B cell (primary cell): ENCODE measurements at regions not wholly inside any gene's neighbourhood (a gene's known extent, or its start where the extent isn't known, plus 50 kb on each side); places are given as distances from the start of the nearest gene placed in this dataset.

ENCODE experiments used
- ATAC-seq: fragments of 200-7000 bp; cut with Tn5 transposase; one replicate; pipeline ENCODE4 v1.10.0; 2021; ENCODE audit warnings: low read depth, mild to moderate bottlenecking, moderate number of reproducible peaks, moderate library complexity
- CTCF ChIA-PET: fragments of 350-600 bp; sonication (Branson Sonifier 250); formaldehyde crosslinking; loops from one replicate; lab custom pipeline; 2021; ENCODE audit warnings: antibody characterized with exemption, inconsistent platforms; lab: Charles Lee
- POLR2A ChIA-PET: fragments of 350-600 bp; sonication (Branson Sonifier 250); formaldehyde crosslinking; loops from one replicate; lab custom pipeline; 2021; ENCODE audit warnings: antibody characterized with exemption; lab: Charles Lee
- DNase-seq: peaks from one replicate; pipeline ENCODE4 v3.0.0; 2013
- H2AFZ ChIP-seq: 2 replicates; pipeline ENCODE4 v1.6.1; 2012; ENCODE audit warnings: mild to moderate bottlenecking, low read depth, low read length; ENCODE audit not compliant: insufficient read depth, poor library complexity, severe bottlenecking
- H3K27ac ChIP-seq, 2 donors: 1 replicate in 1 of 2; 2 replicates in 1 of 2; pipeline ENCODE4 v1.5.1; 2012 to 2013; ENCODE audit warnings: low read length in 2 of 2, mild to moderate bottlenecking in 2 of 2, moderate library complexity in 1 of 2
- H3K27me3 ChIP-seq, 4 experiments: fragments of 200-600 bp in 1 of 4; sonication (generic) in 1 of 4; replicated peaks in 1 of 4; 1 replicate in 2 of 4; 2 replicates in 2 of 4; pipeline versions ENCODE4 v1.6.1 to v1.7.0; 2013 to 2016; ENCODE audit warnings: low read length in 3 of 4, mild to moderate bottlenecking in 2 of 4, mixed read lengths in 1 of 4, moderate library complexity in 1 of 4; ENCODE audit not compliant: insufficient read depth in 4 of 4, control insufficient read depth in 3 of 4; ENCODE audit errors: control extremely low read depth in 1 of 4
- H3K36me3 ChIP-seq, 2 experiments: replicated peaks in 1 of 2; 1 replicate in 1 of 2; 2 replicates in 1 of 2; pipeline versions ENCODE4 v1.6.1 to v1.7.1; 2013; ENCODE audit warnings: low read length in 1 of 2; ENCODE audit not compliant: insufficient read depth in 2 of 2, control insufficient read depth in 1 of 2; ENCODE audit errors: control extremely low read depth in 1 of 2, extremely low read depth in 1 of 2
- H3K4me1 ChIP-seq, 2 donors: fragments of 200-600 bp in 1 of 2; sonication (generic) in 1 of 2; 1 replicate in 1 of 2; 2 replicates in 1 of 2; pipeline versions ENCODE4 v1.5.1 to v1.6.1; 2013 to 2017; ENCODE audit warnings: low read length in 2 of 2; ENCODE audit not compliant: control insufficient read depth in 2 of 2, insufficient read depth in 2 of 2
- H3K4me2 ChIP-seq: replicated peaks from 2 replicates; pipeline ENCODE3; 2012; ENCODE audit warnings: mild to moderate bottlenecking, low read depth, low read length; ENCODE audit not compliant: poor library complexity, severe bottlenecking
- H3K4me3 ChIP-seq, 5 experiments: fragments of 200-600 bp in 1 of 5; sonication (generic) in 1 of 5; 1 replicate in 3 of 5; 2 replicates in 2 of 5; pipeline versions ENCODE4 v1.5.1 to v1.7.0; 2011 to 2016; ENCODE audit warnings: low read length in 4 of 5, mild to moderate bottlenecking in 4 of 5, low read depth in 2 of 5, control low read depth in 1 of 5, moderate library complexity in 1 of 5; ENCODE audit not compliant: insufficient read depth in 1 of 5; ENCODE audit errors: control extremely low read depth in 1 of 5, extremely low read depth in 1 of 5
- H3K79me2 ChIP-seq: fragments of 200-600 bp; sonication (generic); one replicate; pipeline ENCODE4 v1.6.0; 2016; ENCODE audit warnings: low read length; ENCODE audit not compliant: control insufficient read depth, insufficient read depth
- H3K9ac ChIP-seq: fragments of 200-600 bp; sonication (generic); 2 replicates; pipeline ENCODE4 v1.6.1; 2017; ENCODE audit warnings: mild to moderate bottlenecking, low read length, moderate library complexity
- H3K9me3 ChIP-seq, 3 donors: one replicate each; pipeline versions ENCODE4 v1.6.1 to v1.7.1; 2013; ENCODE audit warnings: low read length in 2 of 3; ENCODE audit not compliant: control insufficient read depth in 2 of 3, insufficient read depth in 1 of 3; ENCODE audit errors: control extremely low read depth in 1 of 3
- H4K20me1 ChIP-seq: 2 replicates; pipeline ENCODE4 v1.6.0; 2012; ENCODE audit warnings: mild to moderate bottlenecking, low read length; ENCODE audit not compliant: insufficient read depth, control insufficient read depth, poor library complexity, severe bottlenecking
- H3K27ac Mint-ChIP-seq: one replicate; pipeline ENCODE4 v1.8.0; 2021; ENCODE audit warnings: mixed read lengths
- H3K27me3 Mint-ChIP-seq: one replicate; pipeline ENCODE4 v1.8.0; 2021; ENCODE audit warnings: mixed read lengths
- H3K4me1 Mint-ChIP-seq: one replicate; pipeline ENCODE4 v1.8.0; 2021; ENCODE audit warnings: mixed read lengths
- H3K4me3 Mint-ChIP-seq: one replicate; pipeline ENCODE4 v1.8.0; 2021; ENCODE audit warnings: mixed read lengths
- H3K9me3 Mint-ChIP-seq: one replicate; pipeline ENCODE4 v1.8.0; 2022; ENCODE audit warnings: mixed read lengths; ENCODE audit not compliant: insufficient read depth
- EZH2 ChIP-seq: IDR thresholded peaks from 2 replicates; pipeline ENCODE4 v1.6.1; 2012; ENCODE audit warnings: borderline replicate concordance, low read depth, mild to moderate bottlenecking, moderate library complexity, low read length; ENCODE audit not compliant: insufficient read depth, poor library complexity, severe bottlenecking
- WGBS: methylation state at CpG from one replicate; pipeline ENCODE4 v1.1.5; 2013; ENCODE audit warnings: missing lambda C conversion rate; ENCODE audit not compliant: insufficient coverage; 5-methylcytosine and 5-hydroxymethylcytosine counted together
- intact Hi-C: fragments of 100-400 bp; cut with micrococcal nuclease; formaldehyde crosslinking; loops from one replicate; pipeline ENCODE4 v1.10.0; 2022
- TF ChIP-seq, protein P1 (sequence below): fragments of 200-600 bp; IDR thresholded peaks from one replicate; pipeline ENCODE4 v1.8.0; 2022; ENCODE audit warnings: antibody characterized with exemption, mild to moderate bottlenecking

DNA sequence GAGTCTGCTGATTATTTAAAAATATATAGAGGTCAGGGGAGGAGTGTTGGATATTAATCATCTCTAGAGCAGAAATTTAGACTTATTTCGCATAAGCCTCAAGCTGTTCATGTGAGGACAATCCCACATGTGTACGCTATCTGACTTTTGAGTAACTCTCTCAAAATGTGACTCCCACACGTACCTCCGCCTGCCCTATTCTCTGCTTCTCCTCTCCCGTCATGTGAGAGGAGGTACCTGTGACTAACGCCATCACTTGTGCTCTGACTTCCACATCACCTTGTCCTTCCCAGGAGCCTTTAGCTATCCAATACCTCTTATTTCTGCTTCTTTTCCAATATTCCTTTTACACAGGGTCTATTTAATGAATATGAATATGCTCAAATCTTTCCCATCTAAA lies 119.3 kb upstream of the CALCR start:
- ATAC-seq: no peak
- H3K79me2 ChIP-seq: no peaks in the 10 kb centered on the region
- no peak overlapping the region for H3K4me2 ChIP-seq
- H4K20me1 ChIP-seq: no peaks in the 10 kb centered on the region
- H3K9me3 Mint-ChIP-seq: no peaks in the 10 kb centered on the region
- H3K36me3 ChIP-seq: no peaks in the 10 kb centered on the region
- intact Hi-C loops: no loop called here
- H3K4me3 ChIP-seq: no peak overlapping the region
- H2AFZ ChIP-seq: no peak overlapping the region
- no peak for DNase-seq
- ChIA-PET CTCF (no interaction called here), POLR2A (no interaction called here)
- WGBS: 96% methylated on average over 6 of the region's 6 CpGs
- H3K4me1 ChIP-seq: no peaks in the 10 kb centered on the region
- no peak overlapping the region for H3K4me3 Mint-ChIP-seq
- TF ChIP-seq EZH2: no peak
- TF ChIP-seq, protein P1, sequence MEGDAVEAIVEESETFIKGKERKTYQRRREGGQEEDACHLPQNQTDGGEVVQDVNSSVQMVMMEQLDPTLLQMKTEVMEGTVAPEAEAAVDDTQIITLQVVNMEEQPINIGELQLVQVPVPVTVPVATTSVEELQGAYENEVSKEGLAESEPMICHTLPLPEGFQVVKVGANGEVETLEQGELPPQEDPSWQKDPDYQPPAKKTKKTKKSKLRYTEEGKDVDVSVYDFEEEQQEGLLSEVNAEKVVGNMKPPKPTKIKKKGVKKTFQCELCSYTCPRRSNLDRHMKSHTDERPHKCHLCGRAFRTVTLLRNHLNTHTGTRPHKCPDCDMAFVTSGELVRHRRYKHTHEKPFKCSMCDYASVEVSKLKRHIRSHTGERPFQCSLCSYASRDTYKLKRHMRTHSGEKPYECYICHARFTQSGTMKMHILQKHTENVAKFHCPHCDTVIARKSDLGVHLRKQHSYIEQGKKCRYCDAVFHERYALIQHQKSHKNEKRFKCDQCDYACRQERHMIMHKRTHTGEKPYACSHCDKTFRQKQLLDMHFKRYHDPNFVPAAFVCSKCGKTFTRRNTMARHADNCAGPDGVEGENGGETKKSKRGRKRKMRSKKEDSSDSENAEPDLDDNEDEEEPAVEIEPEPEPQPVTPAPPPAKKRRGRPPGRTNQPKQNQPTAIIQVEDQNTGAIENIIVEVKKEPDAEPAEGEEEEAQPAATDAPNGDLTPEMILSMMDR: no peak
- no peaks in the 10 kb centered on the region for H3K4me1 Mint-ChIP-seq
- no peak overlapping the region for H3K27ac Mint-ChIP-seq
- no peak overlapping the region for H3K9ac ChIP-seq
- no peaks in the 10 kb centered on the region for H3K27me3 ChIP-seq
- H3K27ac ChIP-seq: no peak overlapping the region
- H3K9me3 ChIP-seq: no peaks in the 10 kb centered on the region
- H3K27me3 Mint-ChIP-seq: no peaks in the 10 kb centered on the region

DNA sequence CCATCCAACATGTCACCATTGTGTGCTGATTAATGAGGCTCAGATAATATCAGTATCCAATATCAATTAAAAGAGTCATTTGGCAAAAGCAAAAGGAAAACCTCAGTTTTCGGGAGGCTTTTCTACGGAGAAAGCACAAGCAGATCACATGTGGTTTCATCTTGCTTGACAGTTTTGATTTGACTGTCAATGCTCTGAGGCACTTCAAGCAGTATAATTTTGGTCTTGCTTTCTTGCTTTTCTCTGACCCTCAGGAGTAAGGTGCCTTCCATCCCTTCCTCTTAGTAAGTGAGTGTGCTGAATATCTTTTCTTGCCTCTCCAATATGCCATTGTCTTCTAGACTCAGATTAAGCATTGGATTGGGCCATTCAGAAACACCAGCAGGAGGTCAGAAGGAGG lies 115.5 kb upstream of the CALCR start:
- peaks cover 3% of the 10 kb centered on the region for H3K27me3 Mint-ChIP-seq
- POLR2A ChIA-PET: no interaction called here
- ATAC-seq (no peak), DNase-seq (no peak)
- intact Hi-C loops: no loop called here
- no peak overlapping the region for H3K27ac Mint-ChIP-seq
- CTCF ChIA-PET: no interaction called here
- H3K27ac ChIP-seq: no peak overlapping the region
- H3K9ac ChIP-seq: no peak overlapping the region
- no peak overlapping the region for H3K4me3 ChIP-seq
- H3K4me1 Mint-ChIP-seq: no peaks in the 10 kb centered on the region
- TF ChIP-seq EZH2: no peak
- TF ChIP-seq, protein P1: no peak
- H4K20me1 ChIP-seq: no peaks in the 10 kb centered on the region
- H3K4me3 Mint-ChIP-seq: no peak overlapping the region
- H3K9me3 Mint-ChIP-seq: no peaks in the 10 kb centered on the region
- no peaks in the 10 kb centered on the region for H3K9me3 ChIP-seq
- H2AFZ ChIP-seq: no peak overlapping the region
- H3K4me2 ChIP-seq: no peak overlapping the region
- no peaks in the 10 kb centered on the region for H3K27me3 ChIP-seq
- WGBS: 44% methylated on average over 2 of the region's 2 CpGs
- H3K4me1 ChIP-seq: no peaks in the 10 kb centered on the region
- no peaks in the 10 kb centered on the region for H3K79me2 ChIP-seq
- no peaks in the 10 kb centered on the region for H3K36me3 ChIP-seq
